K562 (cell line): ENCODE measurements at regions not wholly inside any gene's neighbourhood (a gene's known extent, or its start where the extent isn't known, plus 50 kb on each side); places are given as distances from the start of the nearest gene placed in this dataset.

ENCODE experiments used
- ATAC-seq: fragments of 200-7000 bp; cut with Tn5 transposase; 3 replicates; pipeline ENCODE4 v1.9.1; 2020; ENCODE audit warnings: moderate library complexity
- BruUV-seq: library from RNA; stranded (reverse); fragments of 400-500 nt; replicated peaks from 2 replicates; lab custom pipeline; 2021; lab: Mats Ljungman, UMichigan
- CTCF ChIA-PET: fragments of 300-600 bp; formaldehyde crosslinking; extraction: SDS; loops from one replicate; lab custom pipeline; 2021; ENCODE audit warnings: low intra/inter-chr PET ratio; lab: Yijun Ruan, JAX
- POLR2A ChIA-PET: fragments of 300-600, 350-650 bp; sonication (Branson Sonifier 250); formaldehyde crosslinking; extraction: SDS; loops from one replicate; lab custom pipeline; 2021; ENCODE audit warnings: antibody characterized with exemption, inconsistent platforms; lab: Yijun Ruan, JAX
- DNase-seq, 4 experiments: peaks; one replicate each; pipeline versions ENCODE4 v3.0.0 to v3.0.0-alpha.2; 2011 to 2018; ENCODE audit warnings: low spot score in 3 of 4, mixed read lengths in 3 of 4; ENCODE audit errors: extremely low read depth in 1 of 4
- FAIRE-seq: peaks from 2 replicates; lab custom pipeline; 2011; peaks lifted over from hg19 to GRCh38; lab: Jason Lieb, UNC
- H2AFZ ChIP-seq: 2 replicates; pipeline ENCODE4 v1.6.0; 2011; ENCODE audit warnings: low read depth, low read length, control low read depth, inconsistent platforms
- H3K27ac ChIP-seq: fragments of 200-600 bp; 3 replicates; pipeline ENCODE4 v1.8.0; 2011; ENCODE audit warnings: low read depth, mild to moderate bottlenecking, control low read depth, inconsistent platforms, low read length, moderate library complexity, mixed read lengths; ENCODE audit errors: extremely low read depth
- H3K27me3 ChIP-seq, 2 experiments: fragments of 300-600 bp in 1 of 2; 2 replicates in 1 of 2; 3 replicates in 1 of 2; pipeline versions ENCODE4 v1.6.0 to v1.8.0; 2011; ENCODE audit warnings: inconsistent platforms in 2 of 2, low read length in 2 of 2, mild to moderate bottlenecking in 1 of 2, mixed read lengths in 1 of 2, moderate library complexity in 1 of 2; ENCODE audit not compliant: control insufficient read depth in 2 of 2, insufficient read depth in 2 of 2
- H3K36me3 ChIP-seq: fragments of 300-600 bp; 3 replicates; pipeline ENCODE4 v1.8.0; 2011; ENCODE audit warnings: mild to moderate bottlenecking, low read length, inconsistent platforms; ENCODE audit not compliant: control insufficient read depth, insufficient read depth
- H3K4me1 ChIP-seq, 2 experiments: fragments of 200-600 bp in 1 of 2; replicated peaks in 1 of 2; 2 replicates in 1 of 2; 3 replicates in 1 of 2; pipeline versions ENCODE4 v1.5.1 to v1.8.0; 2011; ENCODE audit warnings: inconsistent platforms in 2 of 2, low read length in 2 of 2, mild to moderate bottlenecking in 1 of 2, mixed read lengths in 1 of 2, moderate library complexity in 1 of 2; ENCODE audit not compliant: control insufficient read depth in 2 of 2, insufficient read depth in 2 of 2
- H3K4me2 ChIP-seq: 2 replicates; pipeline ENCODE4 v1.6.1; 2011; ENCODE audit warnings: low read length, control low read depth, inconsistent platforms, mixed read lengths; ENCODE audit not compliant: insufficient read depth
- H3K4me3 ChIP-seq: fragments of 200-600 bp; sonication (generic), shearing (Covaris generic); 2 replicates; pipeline ENCODE4 v1.5.1; 2016; ENCODE audit warnings: control low read depth, inconsistent platforms
- H3K79me2 ChIP-seq: fragments of 200-600 bp; 3 replicates; pipeline ENCODE4 v1.8.0; 2011; ENCODE audit warnings: low read length, inconsistent platforms; ENCODE audit not compliant: control insufficient read depth, insufficient read depth
- H3K9ac ChIP-seq, 2 experiments: 2 replicates each; pipeline versions ENCODE4 v1.6.0 to v1.6.1; 2011; ENCODE audit warnings: low read depth in 2 of 2, low read length in 2 of 2, control low read depth in 1 of 2, inconsistent platforms in 1 of 2, mild to moderate bottlenecking in 1 of 2, mixed read lengths in 1 of 2; ENCODE audit not compliant: insufficient read depth in 1 of 2
- H3K9me1 ChIP-seq: one replicate; pipeline ENCODE4 v1.6.0; 2011; ENCODE audit warnings: inconsistent platforms, mild to moderate bottlenecking, low read length, moderate library complexity; ENCODE audit not compliant: control insufficient read depth, insufficient read depth
- H3K9me3 ChIP-seq: replicated peaks from 2 replicates; pipeline ENCODE4 v1.5.1; 2011; ENCODE audit warnings: low read depth, low read length, inconsistent platforms; ENCODE audit not compliant: control insufficient read depth, insufficient read depth
- H4K20me1 ChIP-seq: replicated peaks from 2 replicates; pipeline ENCODE4 v1.6.1; 2011; ENCODE audit warnings: low read length, inconsistent platforms, mixed read lengths; ENCODE audit not compliant: control insufficient read depth, insufficient read depth
- CBFA2T3 ChIP-seq: fragments of 450-650 bp; IDR thresholded peaks from 2 replicates; pipeline ENCODE4 v1.6.1; 2017
- DNMT1 ChIP-seq: fragments of 450-650 bp; IDR thresholded peaks from 2 replicates; pipeline ENCODE4 v1.6.1; 2016; ENCODE audit warnings: antibody characterized with exemption, mild to moderate bottlenecking
- HDAC1 ChIP-seq, 2 experiments: fragments of 450-650 bp; IDR thresholded peaks; 2 replicates each; pipeline ENCODE4 v1.6.1; 2016 to 2017; ENCODE audit warnings: inconsistent platforms in 1 of 2, mild to moderate bottlenecking in 1 of 2, moderate library complexity in 1 of 2
- HDGF ChIP-seq: fragments of 450-650 bp; IDR thresholded peaks from 2 replicates; pipeline ENCODE4 v1.6.1; 2016
- MTA1 ChIP-seq: fragments of 450-650 bp; IDR thresholded peaks from 2 replicates; pipeline ENCODE4 v1.6.1; 2017; ENCODE audit warnings: borderline replicate concordance
- MTA3 ChIP-seq: fragments of 450-650 bp; formaldehyde crosslinking; IDR thresholded peaks from 2 replicates; pipeline ENCODE4 v1.6.1; 2017; ENCODE audit warnings: mild to moderate bottlenecking, borderline replicate concordance
- NEUROD1 ChIP-seq: fragments of 150-350 bp; IDR thresholded peaks from 2 replicates; pipeline ENCODE4 v1.6.1; 2014; ENCODE audit warnings: borderline replicate concordance, low read length, low read depth; ENCODE audit not compliant: partially characterized antibody
- SMARCE1 ChIP-seq: fragments of 450-650 bp; IDR thresholded peaks from 2 replicates; pipeline ENCODE4 v1.7.1; 2016; ENCODE audit warnings: mild to moderate bottlenecking
- SOX6 ChIP-seq: fragments of 450-650 bp; IDR thresholded peaks from 2 replicates; pipeline ENCODE4 v1.6.1; 2014; ENCODE audit warnings: mild to moderate bottlenecking
- STAT5B ChIP-seq: fragments of 250-450 bp; sonication (Bioruptor Pico); IDR thresholded peaks from 2 replicates; pipeline ENCODE4 v1.8.0; 2021; ENCODE audit warnings: mild to moderate bottlenecking, inconsistent platforms
- TCFL5 ChIP-seq: fragments of 250-450 bp; sonication (Bioruptor Pico); conservative IDR thresholded peaks from 2 replicates; pipeline ENCODE4 v1.6.1; 2021; ENCODE audit warnings: mild to moderate bottlenecking, moderate library complexity, matching md5 sums
- TEAD4 ChIP-seq, 2 experiments: sonication (generic) in 1 of 2; formaldehyde crosslinking in 1 of 2; IDR thresholded peaks; 2 replicates each; pipeline versions ENCODE4 v1.6.1 to v1.8.0; 2012 to 2022; ENCODE audit warnings: borderline replicate concordance in 1 of 2, inconsistent platforms in 1 of 2, low read length in 1 of 2, mild to moderate bottlenecking in 1 of 2, missing genetic modification reagents in 1 of 2
- TFAM ChIP-seq: fragments of 250-450 bp; sonication (Bioruptor Pico); conservative IDR thresholded peaks from 2 replicates; pipeline ENCODE4 v1.5.0; 2021; ENCODE audit warnings: mild to moderate bottlenecking, moderate library complexity
- ZNF12 ChIP-seq: sonication (generic); formaldehyde crosslinking; IDR thresholded peaks from 2 replicates; pipeline ENCODE4 v1.4.0; 2020; ENCODE audit warnings: mild to moderate bottlenecking, missing genetic modification reagents
- ZNF146 ChIP-seq: IDR thresholded peaks from one replicate; pipeline ENCODE4 v1.6.1; 2018; ENCODE audit warnings: missing compliant biosample characterization; ENCODE audit not compliant: unreplicated experiment
- ZNF316 ChIP-seq: fragments of 450-650 bp; IDR thresholded peaks from 2 replicates; pipeline ENCODE4 v1.6.1; 2016
- ZNF707 ChIP-seq: fragments of 250-450 bp; sonication (Bioruptor Pico); conservative IDR thresholded peaks from 2 replicates; pipeline ENCODE4 v1.8.0; 2022; ENCODE audit warnings: inconsistent platforms, mild to moderate bottlenecking, moderate library complexity
- WGBS: fragments of 100-300 bp; shearing (Covaris generic); methylation state at CpG from one replicate; pipeline ENCODE4 v1.1.6; 2016; ENCODE audit warnings: low coverage, mixed read lengths; ENCODE audit not compliant: insufficient coverage; ENCODE audit errors: missing lambda C conversion rate; 5-methylcytosine and 5-hydroxymethylcytosine counted together
- in situ Hi-C: fragments of 300-500 bp; cut with MboI; formaldehyde crosslinking; loops from 4 replicates; pipeline ENCODE4 v1.15.0; 2018; ENCODE audit warnings: inconsistent platforms, mixed read lengths
- intact Hi-C: fragments of 100-400 bp; cut with micrococcal nuclease; formaldehyde crosslinking; loops from 2 replicates; pipeline ENCODE4 v1.14.2; 2022
- TF ChIP-seq, protein P1 (sequence below): fragments of 250-450 bp; sonication (Bioruptor Pico); IDR thresholded peaks from 2 replicates; pipeline ENCODE4 v1.8.0; 2022; ENCODE audit warnings: moderate library complexity, mild to moderate bottlenecking, inconsistent platforms
- TF ChIP-seq, protein P2 (sequence below), 2 experiments: IDR thresholded peaks in 1 of 2; conservative IDR thresholded peaks in 1 of 2; 2 replicates each; pipeline ENCODE4 v1.6.1; 2016; ENCODE audit warnings: low read depth in 2 of 2, mild to moderate bottlenecking in 1 of 2, missing compliant biosample characterization in 1 of 2, missing genetic modification characterization in 1 of 2, moderate library complexity in 1 of 2
- TF ChIP-seq, protein P3 (sequence below): fragments of 250-450 bp; sonication (Bioruptor Pico); IDR thresholded peaks from 2 replicates; pipeline ENCODE4 v1.9.0; 2021; ENCODE audit warnings: mild to moderate bottlenecking

DNA sequence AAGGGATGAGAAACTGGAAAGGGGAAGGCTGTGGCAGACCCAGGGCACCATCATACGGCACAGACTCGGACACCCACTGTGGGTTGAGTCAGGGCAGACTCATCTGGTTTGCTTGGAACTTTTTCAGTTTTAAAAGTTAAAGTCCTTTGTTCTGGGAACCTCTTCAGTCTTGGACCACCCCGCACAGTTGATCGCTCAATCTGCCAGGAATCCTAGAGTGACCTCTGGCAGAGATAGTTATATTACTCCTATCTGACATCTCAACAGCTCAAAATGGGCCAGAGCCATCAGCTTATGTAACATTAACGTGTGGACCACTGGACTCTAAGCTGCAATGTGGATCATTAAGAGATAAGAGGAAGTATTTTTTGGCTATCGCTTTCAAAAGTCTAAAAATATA is 164.3 kb downstream of the ABCA8 start (continued):
- TF ChIP-seq, protein P1, sequence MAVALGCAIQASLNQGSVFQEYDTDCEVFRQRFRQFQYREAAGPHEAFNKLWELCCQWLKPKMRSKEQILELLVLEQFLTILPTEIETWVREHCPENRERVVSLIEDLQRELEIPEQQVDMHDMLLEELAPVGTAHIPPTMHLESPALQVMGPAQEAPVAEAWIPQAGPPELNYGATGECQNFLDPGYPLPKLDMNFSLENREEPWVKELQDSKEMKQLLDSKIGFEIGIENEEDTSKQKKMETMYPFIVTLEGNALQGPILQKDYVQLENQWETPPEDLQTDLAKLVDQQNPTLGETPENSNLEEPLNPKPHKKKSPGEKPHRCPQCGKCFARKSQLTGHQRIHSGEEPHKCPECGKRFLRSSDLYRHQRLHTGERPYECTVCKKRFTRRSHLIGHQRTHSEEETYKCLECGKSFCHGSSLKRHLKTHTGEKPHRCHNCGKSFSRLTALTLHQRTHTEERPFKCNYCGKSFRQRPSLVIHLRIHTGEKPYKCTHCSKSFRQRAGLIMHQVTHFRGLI (CRISPR knock-in tag) = no peak
- no peak for TF ChIP-seq SMARCE1
- TF ChIP-seq, all 486 proteins: peak for 0

DNA sequence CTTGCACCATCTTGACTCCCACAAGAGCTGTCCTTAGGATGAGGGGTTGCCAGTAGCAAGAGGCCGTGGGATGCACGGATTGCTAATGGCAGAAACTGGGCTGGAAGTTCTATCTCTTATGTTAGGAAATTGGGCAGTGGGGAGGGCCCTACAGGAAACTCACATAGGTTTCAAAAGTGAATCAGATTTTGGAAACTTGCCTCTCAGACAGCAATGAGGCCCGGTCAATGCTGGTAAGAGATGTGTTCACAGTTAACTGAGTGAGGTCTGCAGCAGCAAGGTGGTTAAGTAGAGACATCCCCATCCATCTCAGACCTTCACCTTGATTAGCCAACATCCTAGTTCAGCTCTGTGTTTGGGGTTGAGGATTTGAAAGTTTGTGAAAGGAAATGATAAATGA is 164.7 kb downstream of the ABCA8 start:
- Histone ChIP-seq H3K36me3 (no peaks in the 10 kb centered on the region), H3K9ac (no peak overlapping the region), H3K79me2 (no peaks in the 10 kb centered on the region), H3K4me3 (no peak overlapping the region), H3K9me3 (no peaks in the 10 kb centered on the region), H3K9me1 (no peaks in the 10 kb centered on the region), H3K27ac (no peak overlapping the region), H3K4me2 (no peak overlapping the region), H4K20me1 (no peaks in the 10 kb centered on the region), H3K4me1 (peaks cover 0 to 13% of the 10 kb centered on the region in 2 experiments; a peak in 3 of 5 replicates), H3K27me3 (no peaks in the 10 kb centered on the region), H2AFZ (no peak overlapping the region)
- no peak for FAIRE-seq
- DNase-seq = no peak
- no TSS peak for BruUV-seq
- ATAC-seq = no peak
- ChIA-PET POLR2A (interaction anchor here (1.9 kb wide), 1 partner anchor 52 kb away, joined by 4 read pairs; no protein-coding TSS in a partner anchor), CTCF (no interaction called here)
- intact Hi-C loops (no loop called here), in situ Hi-C loops (no loop called here)
- WGBS = 3% methylated on average over 3 of the region's 3 CpGs
- TF ChIP-seq DNMT1 (no peak), HDGF (no peak), TCFL5 (CRISPR knock-in tag) (no peak), ZNF12 (CRISPR knock-in tag) (no peak), MTA1 (no peak), TFAM (CRISPR knock-in tag) (no peak), NEUROD1 (no peak), ZNF316 (no peak), HDAC1 (IDR thresholded peaks at IDR 0.05) (no peak), ZNF707 (CRISPR knock-in tag) (no peak), TEAD4 (IDR thresholded peaks at IDR 0.05; ENCODE audit: low read length) (no peak), TEAD4 (CRISPR knock-in tag; IDR thresholded peaks at IDR 0.05; ENCODE audit: borderline replicate concordance) (no peak), MTA3 (no peak), STAT5B (no peak), SOX6 (no peak), ZNF146 (CRISPR knock-in tag) (no peak), CBFA2T3 (no peak)
- TF ChIP-seq, protein P2, sequence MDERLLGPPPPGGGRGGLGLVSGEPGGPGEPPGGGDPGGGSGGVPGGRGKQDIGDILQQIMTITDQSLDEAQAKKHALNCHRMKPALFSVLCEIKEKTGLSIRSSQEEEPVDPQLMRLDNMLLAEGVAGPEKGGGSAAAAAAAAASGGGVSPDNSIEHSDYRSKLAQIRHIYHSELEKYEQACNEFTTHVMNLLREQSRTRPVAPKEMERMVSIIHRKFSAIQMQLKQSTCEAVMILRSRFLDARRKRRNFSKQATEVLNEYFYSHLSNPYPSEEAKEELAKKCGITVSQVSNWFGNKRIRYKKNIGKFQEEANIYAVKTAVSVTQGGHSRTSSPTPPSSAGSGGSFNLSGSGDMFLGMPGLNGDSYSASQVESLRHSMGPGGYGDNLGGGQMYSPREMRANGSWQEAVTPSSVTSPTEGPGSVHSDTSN (CRISPR knock-in tag; IDR thresholded peaks at IDR 0.05; ENCODE audit: low read depth) = no peak
- TF ChIP-seq, protein P2 (tag; conservative IDR thresholded peaks at IDR 0.05; ENCODE audit: low read depth) = no peak
- TF ChIP-seq, protein P3, sequence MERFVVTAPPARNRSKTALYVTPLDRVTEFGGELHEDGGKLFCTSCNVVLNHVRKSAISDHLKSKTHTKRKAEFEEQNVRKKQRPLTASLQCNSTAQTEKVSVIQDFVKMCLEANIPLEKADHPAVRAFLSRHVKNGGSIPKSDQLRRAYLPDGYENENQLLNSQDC (CRISPR knock-in tag) = no peak
